HEK293 (cell line): ENCODE measurements at regions not wholly inside any gene's neighbourhood (a gene's known extent, or its start where the extent isn't known, plus 50 kb on each side); places are given as distances from the start of the nearest gene placed in this dataset.

Experiments used
- KLF1 ChIP-seq: fragments of 450-650 bp; formaldehyde crosslinking; IDR thresholded peaks from 2 replicates; pipeline ENCODE4 v1.5.1; 2016; ENCODE audit warnings: missing biosample characterization, missing genetic modification characterization
- MYNN ChIP-seq: fragments of 450-650 bp; formaldehyde crosslinking; IDR thresholded peaks from 2 replicates; pipeline ENCODE4 v1.5.1; 2016; ENCODE audit warnings: missing biosample characterization, missing genetic modification characterization, borderline replicate concordance
- OSR2 ChIP-seq: fragments of 450-650 bp; formaldehyde crosslinking; IDR thresholded peaks from 2 replicates; pipeline ENCODE4 v1.5.1; 2016; ENCODE audit warnings: missing biosample characterization, missing genetic modification characterization
- SETDB1 ChIP-seq: IDR thresholded peaks from one replicate; pipeline ENCODE4 v1.6.1; 2017; ENCODE audit warnings: mild to moderate bottlenecking, low read length, moderate library complexity, mixed read lengths; ENCODE audit not compliant: insufficient read length
- SP2 ChIP-seq: fragments of 450-650 bp; formaldehyde crosslinking; IDR thresholded peaks from 2 replicates; pipeline ENCODE4 v1.5.1; 2016; ENCODE audit warnings: missing biosample characterization, missing genetic modification characterization
- ZEB2 ChIP-seq: fragments of 450-650 bp; formaldehyde crosslinking; IDR thresholded peaks from 2 replicates; pipeline ENCODE4 v1.5.1; 2016; ENCODE audit warnings: missing biosample characterization, missing genetic modification characterization
- ZNF23 ChIP-seq: fragments of 450-650 bp; formaldehyde crosslinking; IDR thresholded peaks from 2 replicates; pipeline ENCODE4 v1.5.1; 2016; ENCODE audit warnings: missing biosample characterization, missing genetic modification characterization, borderline replicate concordance
- ZNF239 ChIP-seq: fragments of 450-650 bp; formaldehyde crosslinking; IDR thresholded peaks from 2 replicates; pipeline ENCODE4 v1.5.1; 2016; ENCODE audit warnings: missing biosample characterization, missing genetic modification characterization
- ZNF404 ChIP-seq: fragments of 450-650 bp; formaldehyde crosslinking; IDR thresholded peaks from 2 replicates; pipeline ENCODE4 v1.5.1; 2017; ENCODE audit warnings: missing biosample characterization, missing genetic modification characterization
- ZNF530 ChIP-seq: fragments of 450-650 bp; formaldehyde crosslinking; IDR thresholded peaks from 2 replicates; pipeline ENCODE4 v1.5.1; 2016; ENCODE audit warnings: low read depth, missing biosample characterization, missing genetic modification characterization
- TF ChIP-seq, protein P1 (sequence below): fragments of 450-650 bp; formaldehyde crosslinking; IDR thresholded peaks from 2 replicates; pipeline ENCODE4 v1.5.1; 2016; ENCODE audit warnings: missing biosample characterization, missing genetic modification characterization
- TF ChIP-seq, protein P2 (sequence below): fragments of 450-650 bp; formaldehyde crosslinking; IDR thresholded peaks from 2 replicates; pipeline ENCODE4 v1.5.1; 2016; ENCODE audit warnings: missing biosample characterization, missing genetic modification characterization
- TF ChIP-seq, protein P3 (sequence below): sonication (generic); formaldehyde crosslinking; IDR thresholded peaks from 2 replicates; pipeline ENCODE4 v1.8.1; 2022; ENCODE audit warnings: mild to moderate bottlenecking, moderate library complexity, missing genetic modification reagents
- TF ChIP-seq, protein P4 (sequence below): fragments of 450-650 bp; formaldehyde crosslinking; IDR thresholded peaks from 2 replicates; pipeline ENCODE4 v1.5.1; 2016; ENCODE audit warnings: missing biosample characterization, missing genetic modification characterization

DNA sequence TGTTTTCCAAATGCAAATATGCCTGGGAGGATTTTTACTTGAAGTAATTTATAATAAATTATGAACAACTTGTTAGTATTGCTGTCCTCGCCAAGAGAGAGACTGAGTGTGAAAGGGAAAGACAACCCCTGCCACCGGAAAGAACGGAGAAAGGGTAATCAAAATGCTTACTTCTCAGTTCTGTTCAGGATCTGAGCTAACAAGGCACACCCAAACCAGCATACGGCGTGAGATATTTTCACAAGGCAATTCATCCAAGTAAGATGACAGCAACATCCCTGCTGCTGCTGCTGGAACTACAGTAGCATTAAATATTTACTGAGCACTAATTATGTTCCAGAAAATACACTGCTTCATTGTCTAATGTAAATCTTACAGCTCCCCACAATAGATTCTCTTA lies 96.1 kb downstream of the KBTBD8 start:
- TF ChIP-seq, protein P1, sequence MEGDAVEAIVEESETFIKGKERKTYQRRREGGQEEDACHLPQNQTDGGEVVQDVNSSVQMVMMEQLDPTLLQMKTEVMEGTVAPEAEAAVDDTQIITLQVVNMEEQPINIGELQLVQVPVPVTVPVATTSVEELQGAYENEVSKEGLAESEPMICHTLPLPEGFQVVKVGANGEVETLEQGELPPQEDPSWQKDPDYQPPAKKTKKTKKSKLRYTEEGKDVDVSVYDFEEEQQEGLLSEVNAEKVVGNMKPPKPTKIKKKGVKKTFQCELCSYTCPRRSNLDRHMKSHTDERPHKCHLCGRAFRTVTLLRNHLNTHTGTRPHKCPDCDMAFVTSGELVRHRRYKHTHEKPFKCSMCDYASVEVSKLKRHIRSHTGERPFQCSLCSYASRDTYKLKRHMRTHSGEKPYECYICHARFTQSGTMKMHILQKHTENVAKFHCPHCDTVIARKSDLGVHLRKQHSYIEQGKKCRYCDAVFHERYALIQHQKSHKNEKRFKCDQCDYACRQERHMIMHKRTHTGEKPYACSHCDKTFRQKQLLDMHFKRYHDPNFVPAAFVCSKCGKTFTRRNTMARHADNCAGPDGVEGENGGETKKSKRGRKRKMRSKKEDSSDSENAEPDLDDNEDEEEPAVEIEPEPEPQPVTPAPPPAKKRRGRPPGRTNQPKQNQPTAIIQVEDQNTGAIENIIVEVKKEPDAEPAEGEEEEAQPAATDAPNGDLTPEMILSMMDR (tag by site-specific recombination) = no peak
- TF ChIP-seq OSR2 (tag by site-specific recombination) (no peak), MYNN (no peak), SP2 (tag by site-specific recombination) (no peak), ZNF404 (tag by site-specific recombination) (no peak), ZEB2 (tag by site-specific recombination) (no peak), ZNF239 (tag by site-specific recombination) (no peak), SETDB1 (no peak), KLF1 (tag by site-specific recombination) (no peak), ZNF530 (tag by site-specific recombination) (no peak), ZNF23 (no peak)
- TF ChIP-seq, protein P2, sequence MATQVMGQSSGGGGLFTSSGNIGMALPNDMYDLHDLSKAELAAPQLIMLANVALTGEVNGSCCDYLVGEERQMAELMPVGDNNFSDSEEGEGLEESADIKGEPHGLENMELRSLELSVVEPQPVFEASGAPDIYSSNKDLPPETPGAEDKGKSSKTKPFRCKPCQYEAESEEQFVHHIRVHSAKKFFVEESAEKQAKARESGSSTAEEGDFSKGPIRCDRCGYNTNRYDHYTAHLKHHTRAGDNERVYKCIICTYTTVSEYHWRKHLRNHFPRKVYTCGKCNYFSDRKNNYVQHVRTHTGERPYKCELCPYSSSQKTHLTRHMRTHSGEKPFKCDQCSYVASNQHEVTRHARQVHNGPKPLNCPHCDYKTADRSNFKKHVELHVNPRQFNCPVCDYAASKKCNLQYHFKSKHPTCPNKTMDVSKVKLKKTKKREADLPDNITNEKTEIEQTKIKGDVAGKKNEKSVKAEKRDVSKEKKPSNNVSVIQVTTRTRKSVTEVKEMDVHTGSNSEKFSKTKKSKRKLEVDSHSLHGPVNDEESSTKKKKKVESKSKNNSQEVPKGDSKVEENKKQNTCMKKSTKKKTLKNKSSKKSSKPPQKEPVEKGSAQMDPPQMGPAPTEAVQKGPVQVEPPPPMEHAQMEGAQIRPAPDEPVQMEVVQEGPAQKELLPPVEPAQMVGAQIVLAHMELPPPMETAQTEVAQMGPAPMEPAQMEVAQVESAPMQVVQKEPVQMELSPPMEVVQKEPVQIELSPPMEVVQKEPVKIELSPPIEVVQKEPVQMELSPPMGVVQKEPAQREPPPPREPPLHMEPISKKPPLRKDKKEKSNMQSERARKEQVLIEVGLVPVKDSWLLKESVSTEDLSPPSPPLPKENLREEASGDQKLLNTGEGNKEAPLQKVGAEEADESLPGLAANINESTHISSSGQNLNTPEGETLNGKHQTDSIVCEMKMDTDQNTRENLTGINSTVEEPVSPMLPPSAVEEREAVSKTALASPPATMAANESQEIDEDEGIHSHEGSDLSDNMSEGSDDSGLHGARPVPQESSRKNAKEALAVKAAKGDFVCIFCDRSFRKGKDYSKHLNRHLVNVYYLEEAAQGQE (tag by site-specific recombination) = no peak
- TF ChIP-seq, protein P3, sequence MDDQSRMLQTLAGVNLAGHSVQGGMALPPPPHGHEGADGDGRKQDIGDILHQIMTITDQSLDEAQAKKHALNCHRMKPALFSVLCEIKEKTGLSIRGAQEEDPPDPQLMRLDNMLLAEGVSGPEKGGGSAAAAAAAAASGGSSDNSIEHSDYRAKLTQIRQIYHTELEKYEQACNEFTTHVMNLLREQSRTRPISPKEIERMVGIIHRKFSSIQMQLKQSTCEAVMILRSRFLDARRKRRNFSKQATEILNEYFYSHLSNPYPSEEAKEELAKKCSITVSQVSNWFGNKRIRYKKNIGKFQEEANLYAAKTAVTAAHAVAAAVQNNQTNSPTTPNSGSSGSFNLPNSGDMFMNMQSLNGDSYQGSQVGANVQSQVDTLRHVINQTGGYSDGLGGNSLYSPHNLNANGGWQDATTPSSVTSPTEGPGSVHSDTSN (CRISPR knock-in tag) = no peak
- TF ChIP-seq, protein P4, sequence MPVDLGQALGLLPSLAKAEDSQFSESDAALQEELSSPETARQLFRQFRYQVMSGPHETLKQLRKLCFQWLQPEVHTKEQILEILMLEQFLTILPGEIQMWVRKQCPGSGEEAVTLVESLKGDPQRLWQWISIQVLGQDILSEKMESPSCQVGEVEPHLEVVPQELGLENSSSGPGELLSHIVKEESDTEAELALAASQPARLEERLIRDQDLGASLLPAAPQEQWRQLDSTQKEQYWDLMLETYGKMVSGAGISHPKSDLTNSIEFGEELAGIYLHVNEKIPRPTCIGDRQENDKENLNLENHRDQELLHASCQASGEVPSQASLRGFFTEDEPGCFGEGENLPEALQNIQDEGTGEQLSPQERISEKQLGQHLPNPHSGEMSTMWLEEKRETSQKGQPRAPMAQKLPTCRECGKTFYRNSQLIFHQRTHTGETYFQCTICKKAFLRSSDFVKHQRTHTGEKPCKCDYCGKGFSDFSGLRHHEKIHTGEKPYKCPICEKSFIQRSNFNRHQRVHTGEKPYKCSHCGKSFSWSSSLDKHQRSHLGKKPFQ (tag by site-specific recombination) = no peak
